CD14-positive monocyte (primary cell): ENCODE measurements at regions not wholly inside any gene's neighbourhood (a gene's known extent, or its start where the extent isn't known, plus 50 kb on each side); places are given as distances from the start of the nearest gene placed in this dataset.

Source experiments
- DNase-seq, 3 donors: peaks; one replicate each; pipeline ENCODE4 v3.0.0-alpha.2; 2011 to 2022
- H2AFZ ChIP-seq: 2 replicates; pipeline ENCODE4 v1.6.0; 2012; ENCODE audit warnings: mild to moderate bottlenecking, low read depth, low read length, inconsistent platforms; ENCODE audit not compliant: insufficient read depth, poor library complexity, severe bottlenecking
- H3K27ac ChIP-seq, 2 donors: 1 replicate in 1 of 2; 2 replicates in 1 of 2; pipeline ENCODE4 v1.5.1; 2012 to 2013; ENCODE audit warnings: low read length in 2 of 2, control low read depth in 1 of 2, inconsistent platforms in 1 of 2, low read depth in 1 of 2, mild to moderate bottlenecking in 1 of 2
- H3K27me3 ChIP-seq, 2 donors: one replicate each; pipeline versions ENCODE4 v1.6.0 to v1.6.1; 2011 to 2013; ENCODE audit warnings: low read length in 2 of 2; ENCODE audit not compliant: control insufficient read depth in 2 of 2, insufficient read depth in 2 of 2
- H3K36me3 ChIP-seq, 2 donors: replicated peaks in 1 of 2; 1 replicate in 1 of 2; 2 replicates in 1 of 2; pipeline versions ENCODE4 v1.5.1 to v1.6.1; 2012 to 2013; ENCODE audit warnings: low read length in 2 of 2, control low read depth in 1 of 2, inconsistent platforms in 1 of 2, mild to moderate bottlenecking in 1 of 2; ENCODE audit not compliant: insufficient read depth in 2 of 2, control insufficient read depth in 1 of 2
- H3K4me1 ChIP-seq, 2 donors: 1 replicate in 1 of 2; 2 replicates in 1 of 2; pipeline versions ENCODE4 v1.5.1 to v1.6.1; 2012 to 2013; ENCODE audit warnings: low read length in 2 of 2, control low read depth in 1 of 2, inconsistent platforms in 1 of 2, mild to moderate bottlenecking in 1 of 2, moderate library complexity in 1 of 2; ENCODE audit not compliant: insufficient read depth in 2 of 2, control insufficient read depth in 1 of 2
- H3K4me2 ChIP-seq: replicated peaks from 2 replicates; pipeline ENCODE3; 2012; ENCODE audit warnings: low read length, moderate library complexity, mild to moderate bottlenecking; ENCODE audit not compliant: poor library complexity, severe bottlenecking; ENCODE audit errors: extremely low read depth
- H3K4me3 ChIP-seq, 3 experiments: fragments of 200-600 bp in 1 of 3; sonication (generic) in 1 of 3; replicated peaks in 1 of 3; 1 replicate in 2 of 3; 2 replicates in 1 of 3; pipeline ENCODE4 v1.5.1; 2011 to 2013; ENCODE audit warnings: low read length in 3 of 3, mild to moderate bottlenecking in 3 of 3, control low read depth in 2 of 3, low read depth in 2 of 3, inconsistent platforms in 1 of 3, moderate library complexity in 1 of 3
- H3K79me2 ChIP-seq: 2 replicates; pipeline ENCODE4 v1.6.0; 2012; ENCODE audit warnings: mild to moderate bottlenecking, control low read depth, inconsistent platforms, low read length, moderate library complexity; ENCODE audit not compliant: insufficient read depth
- H3K9ac ChIP-seq: 2 replicates; pipeline ENCODE4 v1.6.0; 2017; ENCODE audit warnings: low read length, mild to moderate bottlenecking; ENCODE audit not compliant: insufficient read depth, poor library complexity, severe bottlenecking
- H3K9me3 ChIP-seq, 2 donors: replicated peaks in 1 of 2; 1 replicate in 1 of 2; 2 replicates in 1 of 2; pipeline versions ENCODE4 v1.5.1 to v1.6.1; 2012 to 2013; ENCODE audit warnings: low read length in 2 of 2, control low read depth in 1 of 2; ENCODE audit not compliant: control insufficient read depth in 1 of 2, insufficient read depth in 1 of 2
- H4K20me1 ChIP-seq: 2 replicates; pipeline ENCODE4 v1.6.0; 2012; ENCODE audit warnings: mild to moderate bottlenecking, low read length, control low read depth, moderate library complexity; ENCODE audit not compliant: insufficient read depth
- H3K27ac Mint-ChIP-seq, 7 donors: one replicate each; pipeline ENCODE4 v1.8.0; 2020; ENCODE audit warnings: mild to moderate bottlenecking in 7 of 7, mixed read lengths in 7 of 7, moderate library complexity in 6 of 7, inconsistent platforms in 2 of 7
- H3K27me3 Mint-ChIP-seq, 3 donors: one replicate each; pipeline ENCODE4 v1.8.0; 2021 to 2022; ENCODE audit warnings: low read depth in 3 of 3, mild to moderate bottlenecking in 3 of 3, mixed read lengths in 3 of 3, moderate library complexity in 3 of 3, inconsistent platforms in 1 of 3
- H3K36me3 Mint-ChIP-seq, 2 donors: one replicate each; pipeline ENCODE4 v1.8.0; 2020; ENCODE audit warnings: mixed read lengths in 2 of 2, inconsistent platforms in 1 of 2, mild to moderate bottlenecking in 1 of 2
- H3K4me1 Mint-ChIP-seq: one replicate; pipeline ENCODE4 v1.8.0; 2020; ENCODE audit warnings: mild to moderate bottlenecking, mixed read lengths
- H3K4me3 Mint-ChIP-seq, 2 donors: one replicate each; pipeline ENCODE4 v1.8.0; 2020; ENCODE audit warnings: mild to moderate bottlenecking in 2 of 2, mixed read lengths in 2 of 2, moderate library complexity in 1 of 2
- H3K9me3 Mint-ChIP-seq, 7 donors: one replicate each; pipeline ENCODE4 v1.8.0; 2020 to 2022; ENCODE audit warnings: mixed read lengths in 7 of 7, mild to moderate bottlenecking in 6 of 7, moderate library complexity in 6 of 7, inconsistent platforms in 2 of 7
- WGBS: methylation state at CpG from one replicate; pipeline ENCODE4 v1.1.5; 2013; ENCODE audit warnings: missing lambda C conversion rate; ENCODE audit not compliant: insufficient coverage; 5-methylcytosine and 5-hydroxymethylcytosine counted together
- intact Hi-C, 2 donors: fragments of 100-400 bp; cut with micrococcal nuclease; formaldehyde crosslinking; loops; one replicate each; pipeline versions ENCODE4 v1.15.0 to v1.15.1; 2023
- TF ChIP-seq, protein P1 (sequence below): fragments of 200-600 bp; IDR thresholded peaks from one replicate; pipeline ENCODE4 v1.8.0; 2022; ENCODE audit warnings: antibody characterized with exemption, mild to moderate bottlenecking

GRCh38 chr5:159749146-159749545 lies 167.1 kb upstream of the ADRA1B start:
- no peaks in the 10 kb centered on the region for H3K36me3 ChIP-seq
- no peak overlapping the region for H3K4me3 ChIP-seq
- no peaks in the 10 kb centered on the region for H4K20me1 ChIP-seq
- Mint-ChIP-seq H3K36me3 (no peaks in the 10 kb centered on the region), H3K27ac (no peak overlapping the region), H3K27me3 (peaks cover 0 to 6% (median 4%) of the 10 kb centered on the region in 3 donors), H3K4me1 (no peaks in the 10 kb centered on the region), H3K9me3 (peaks cover 1 to 12% (median 3%) of the 10 kb centered on the region in 7 donors), H3K4me3 (no peak overlapping the region)
- H3K4me1 ChIP-seq, result no peaks in the 10 kb centered on the region
- no peak for DNase-seq
- no peaks in the 10 kb centered on the region for H3K27me3 ChIP-seq
- H3K27ac ChIP-seq, result no peak overlapping the region
- peaks cover 0 to 3% of the 10 kb centered on the region in 2 donors for H3K9me3 ChIP-seq
- no peaks in the 10 kb centered on the region for H3K79me2 ChIP-seq
- no peak overlapping the region for H2AFZ ChIP-seq
- no peak overlapping the region for H3K9ac ChIP-seq
- no peak overlapping the region for H3K4me2 ChIP-seq
- intact Hi-C loops, result no loop called here
- TF ChIP-seq, protein P1, sequence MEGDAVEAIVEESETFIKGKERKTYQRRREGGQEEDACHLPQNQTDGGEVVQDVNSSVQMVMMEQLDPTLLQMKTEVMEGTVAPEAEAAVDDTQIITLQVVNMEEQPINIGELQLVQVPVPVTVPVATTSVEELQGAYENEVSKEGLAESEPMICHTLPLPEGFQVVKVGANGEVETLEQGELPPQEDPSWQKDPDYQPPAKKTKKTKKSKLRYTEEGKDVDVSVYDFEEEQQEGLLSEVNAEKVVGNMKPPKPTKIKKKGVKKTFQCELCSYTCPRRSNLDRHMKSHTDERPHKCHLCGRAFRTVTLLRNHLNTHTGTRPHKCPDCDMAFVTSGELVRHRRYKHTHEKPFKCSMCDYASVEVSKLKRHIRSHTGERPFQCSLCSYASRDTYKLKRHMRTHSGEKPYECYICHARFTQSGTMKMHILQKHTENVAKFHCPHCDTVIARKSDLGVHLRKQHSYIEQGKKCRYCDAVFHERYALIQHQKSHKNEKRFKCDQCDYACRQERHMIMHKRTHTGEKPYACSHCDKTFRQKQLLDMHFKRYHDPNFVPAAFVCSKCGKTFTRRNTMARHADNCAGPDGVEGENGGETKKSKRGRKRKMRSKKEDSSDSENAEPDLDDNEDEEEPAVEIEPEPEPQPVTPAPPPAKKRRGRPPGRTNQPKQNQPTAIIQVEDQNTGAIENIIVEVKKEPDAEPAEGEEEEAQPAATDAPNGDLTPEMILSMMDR, result no peak

- H3K9ac ChIP-seq, result no peak overlapping the region
- no peak for DNase-seq
- no peaks in the 10 kb centered on the region for H3K27me3 ChIP-seq
- no peak overlapping the region for H3K4me2 ChIP-seq
- Mint-ChIP-seq H3K36me3 (no peaks in the 10 kb centered on the region), H3K27ac (no peak overlapping the region), H3K27me3 (peaks cover 0 to 5% (median 4%) of the 10 kb centered on the region in 3 donors), H3K4me3 (no peak overlapping the region), H3K9me3 (peaks cover 0 to 12% (median 2%) of the 10 kb centered on the region in 7 donors), H3K4me1 (no peaks in the 10 kb centered on the region)
- no peaks in the 10 kb centered on the region for H3K4me1 ChIP-seq
- TF ChIP-seq, protein P1, result no peak
- intact Hi-C loops, result no loop called here
- H3K36me3 ChIP-seq, result no peaks in the 10 kb centered on the region
- no peak overlapping the region for H3K27ac ChIP-seq
- no peaks in the 10 kb centered on the region for H4K20me1 ChIP-seq
- 57% methylated on average over 1 of the region's 5 CpGs for WGBS
- H3K79me2 ChIP-seq, result no peaks in the 10 kb centered on the region
- peaks cover 0 to 3% of the 10 kb centered on the region in 2 donors for H3K9me3 ChIP-seq
- H3K4me3 ChIP-seq, result no peak overlapping the region
- no peak overlapping the region for H2AFZ ChIP-seq
These were observed 166.1 kb upstream of the ADRA1B start for GRCh38 chr5:159750226-159750625.
